PC-9 (cell line): ENCODE measurements at regions not wholly inside any gene's neighbourhood (a gene's known extent, or its start where the extent isn't known, plus 50 kb on each side); places are given as distances from the start of the nearest gene placed in this dataset.

ENCODE experiments used
- BruUV-seq: library from RNA; stranded (reverse); fragments of 400-500 nt; replicated peaks from 2 replicates; lab custom pipeline; 2021; lab: Mats Ljungman, UMichigan
- CTCF ChIA-PET: fragments of 300-600 bp; sonication (Branson Sonifier 250); formaldehyde crosslinking; loops from one replicate; lab custom pipeline; 2022; ENCODE audit warnings: antibody characterized with exemption; lab: Charles Lee
- POLR2A ChIA-PET: fragments of 300-600 bp; sonication (Branson Sonifier 250); formaldehyde crosslinking; loops from one replicate; lab custom pipeline; 2022; ENCODE audit warnings: antibody characterized with exemption; ENCODE audit not compliant: unreplicated experiment; lab: Charles Lee
- DNase-seq, 2 experiments: peaks; one replicate each; pipeline versions ENCODE4 v3.0.0 to v3.0.0-alpha.2; 2015 to 2022; ENCODE audit warnings: mixed read lengths in 1 of 2
- H2AFZ ChIP-seq: fragments of 200-600 bp; sonication (generic); 2 replicates; pipeline ENCODE4 v1.8.1; 2017; ENCODE audit warnings: antibody characterized with exemption
- H3F3A ChIP-seq: fragments of 200-600 bp; sonication (generic); 2 replicates; pipeline ENCODE4 v1.8.1; 2017; ENCODE audit warnings: antibody characterized with exemption, mild to moderate bottlenecking, low read depth; ENCODE audit not compliant: insufficient read depth
- H3K27ac ChIP-seq: fragments of 200-600 bp; sonication (generic); 2 replicates; pipeline ENCODE4 v1.6.1; 2016; ENCODE audit warnings: mixed run types
- H3K27me3 ChIP-seq: fragments of 200-600 bp; sonication (generic); 2 replicates; pipeline ENCODE4 v1.6.1; 2016; ENCODE audit warnings: low read depth, mixed run types; ENCODE audit not compliant: insufficient read depth
- H3K36me3 ChIP-seq: fragments of 200-600 bp; sonication (generic); 2 replicates; pipeline ENCODE4 v1.6.1; 2016; ENCODE audit warnings: low read depth, mixed run types
- H3K4me1 ChIP-seq: fragments of 200-600 bp; sonication (generic); replicated peaks from 2 replicates; pipeline ENCODE4 v1.6.1; 2016; ENCODE audit warnings: mixed run types; ENCODE audit not compliant: insufficient read depth
- H3K4me2 ChIP-seq: fragments of 200-600 bp; sonication (generic); 2 replicates; pipeline ENCODE4 v1.6.1; 2017; ENCODE audit warnings: mixed run types
- H3K4me3 ChIP-seq: fragments of 200-600 bp; sonication (generic); 2 replicates; pipeline ENCODE4 v1.6.1; 2016; ENCODE audit warnings: mixed run types
- H3K79me2 ChIP-seq: fragments of 200-600 bp; sonication (generic); 2 replicates; pipeline ENCODE4 v1.6.1; 2017; ENCODE audit warnings: low read depth, mixed run types
- H3K9me2 ChIP-seq: fragments of 200-600 bp; sonication (generic); 2 replicates; pipeline ENCODE4 v1.8.1; 2017; ENCODE audit warnings: mild to moderate bottlenecking; ENCODE audit not compliant: insufficient read depth
- H3K9me3 ChIP-seq: fragments of 200-600 bp; sonication (generic); 2 replicates; pipeline ENCODE4 v1.8.1; 2016; ENCODE audit warnings: low read depth; ENCODE audit not compliant: insufficient read depth
- H4K20me1 ChIP-seq: fragments of 200-600 bp; sonication (generic); 2 replicates; pipeline ENCODE4 v1.8.1; 2017; ENCODE audit not compliant: insufficient read depth
- CTCF ChIP-seq: fragments of 200-600 bp; sonication (generic); conservative IDR thresholded peaks from 2 replicates; pipeline ENCODE4 v1.6.1; 2017; ENCODE audit warnings: mixed run types, antibody characterized with exemption, mild to moderate bottlenecking, moderate library complexity
- EZH2 ChIP-seq: fragments of 200-600 bp; sonication (generic); IDR thresholded peaks from 2 replicates; pipeline ENCODE4 v1.8.0; 2017; ENCODE audit warnings: antibody characterized with exemption, low read depth
- intact Hi-C: fragments of 100-400 bp; cut with micrococcal nuclease; formaldehyde crosslinking; loops from one replicate; pipeline ENCODE4 v1.10.0; 2022; ENCODE audit not compliant: unreplicated experiment

- no peak overlapping the region for H3K27ac ChIP-seq
- ChIA-PET CTCF (no interaction called here), POLR2A (no interaction called here)
- H3K9me3 ChIP-seq: no peaks in the 10 kb centered on the region
- intact Hi-C loops: no loop called here
- no peaks in the 10 kb centered on the region for H3K79me2 ChIP-seq
- H3K4me2 ChIP-seq: no peak overlapping the region
- no peaks in the 10 kb centered on the region for H4K20me1 ChIP-seq
- H3K36me3 ChIP-seq: no peaks in the 10 kb centered on the region
- no peak for DNase-seq
- no peak overlapping the region for H2AFZ ChIP-seq
- no peaks in the 10 kb centered on the region for H3K27me3 ChIP-seq
- no peak overlapping the region for H3K4me3 ChIP-seq
- H3F3A ChIP-seq: no peaks in the 10 kb centered on the region
- TF ChIP-seq EZH2: no peak
- no peak for TF ChIP-seq CTCF
- no peaks in the 10 kb centered on the region for H3K9me2 ChIP-seq
- H3K4me1 ChIP-seq: no peaks in the 10 kb centered on the region
- no TSS peak for BruUV-seq
Measured at GRCh38 chr10:128646956-128647355, 520.7 kb upstream of the MKI67 start.

- intact Hi-C loops: no loop called here
- H3F3A ChIP-seq: no peaks in the 10 kb centered on the region
- no peak overlapping the region for H3K4me2 ChIP-seq
- no peaks in the 10 kb centered on the region for H3K36me3 ChIP-seq
- POLR2A ChIA-PET: no interaction called here
- BruUV-seq: no TSS peak
- DNase-seq: no peak
- H4K20me1 ChIP-seq: no peaks in the 10 kb centered on the region
- no peaks in the 10 kb centered on the region for H3K9me3 ChIP-seq
- H3K27me3 ChIP-seq: no peaks in the 10 kb centered on the region
- no peaks in the 10 kb centered on the region for H3K79me2 ChIP-seq
- H3K9me2 ChIP-seq: no peaks in the 10 kb centered on the region
- no peak overlapping the region for H2AFZ ChIP-seq
- H3K4me3 ChIP-seq: no peak overlapping the region
- TF ChIP-seq EZH2: no peak
- no peak for TF ChIP-seq CTCF
- H3K27ac ChIP-seq: no peak overlapping the region
- CTCF ChIA-PET: no interaction called here
- H3K4me1 ChIP-seq: no peaks in the 10 kb centered on the region
Measured at GRCh38 chr10:128657548-128657947, 531.3 kb upstream of the MKI67 start.

GRCh38 chr10:128660726-128661125 is 534.5 kb upstream of the MKI67 start:
- Histone ChIP-seq H3K36me3 (no peaks in the 10 kb centered on the region), H3K4me3 (no peak overlapping the region), H3K9me2 (no peaks in the 10 kb centered on the region), H3K4me2 (no peak overlapping the region), H3K79me2 (no peaks in the 10 kb centered on the region), H3K9me3 (no peaks in the 10 kb centered on the region), H3F3A (no peaks in the 10 kb centered on the region), H3K27me3 (no peaks in the 10 kb centered on the region), H3K4me1 (no peaks in the 10 kb centered on the region), H3K27ac (no peak overlapping the region), H2AFZ (no peak overlapping the region), H4K20me1 (no peaks in the 10 kb centered on the region)
- intact Hi-C loops: no loop called here
- no peak for TF ChIP-seq EZH2
- no peak for TF ChIP-seq CTCF
- no TSS peak for BruUV-seq
- no peak for DNase-seq
- CTCF ChIA-PET: no interaction called here
- POLR2A ChIA-PET: no interaction called here
